Hepatocyte (in vitro differentiated cells): ENCODE measurements at regions not wholly inside any gene's neighbourhood (a gene's known extent, or its start where the extent isn't known, plus 50 kb on each side); places are given as distances from the start of the nearest gene placed in this dataset.
"Not testable (repeated sequence)": the region's sequence is repeated elsewhere in the genome, so short reads cannot be mapped to it uniquely, and the experiment has no call there.

Source experiments
- EZH2 ChIP-seq: fragments of 200-600 bp; sonication (generic); IDR thresholded peaks from 2 replicates; pipeline ENCODE4 v1.6.1; 2016; ENCODE audit warnings: antibody characterized with exemption, mild to moderate bottlenecking, borderline replicate concordance
- EZH2phosphoT487 ChIP-seq: fragments of 200-600 bp; sonication (generic); IDR thresholded peaks from one replicate; pipeline ENCODE4 v1.6.1; 2018; ENCODE audit warnings: antibody characterized with exemption, mild to moderate bottlenecking, low read depth, moderate library complexity; ENCODE audit not compliant: unreplicated experiment, severe bottlenecking
- TF ChIP-seq, protein P1 (sequence below): fragments of 200-600 bp; sonication (generic); IDR thresholded peaks from 2 replicates; pipeline ENCODE4 v1.5.1; 2016; ENCODE audit warnings: antibody characterized with exemption, mild to moderate bottlenecking; ENCODE audit not compliant: poor library complexity

DNA sequence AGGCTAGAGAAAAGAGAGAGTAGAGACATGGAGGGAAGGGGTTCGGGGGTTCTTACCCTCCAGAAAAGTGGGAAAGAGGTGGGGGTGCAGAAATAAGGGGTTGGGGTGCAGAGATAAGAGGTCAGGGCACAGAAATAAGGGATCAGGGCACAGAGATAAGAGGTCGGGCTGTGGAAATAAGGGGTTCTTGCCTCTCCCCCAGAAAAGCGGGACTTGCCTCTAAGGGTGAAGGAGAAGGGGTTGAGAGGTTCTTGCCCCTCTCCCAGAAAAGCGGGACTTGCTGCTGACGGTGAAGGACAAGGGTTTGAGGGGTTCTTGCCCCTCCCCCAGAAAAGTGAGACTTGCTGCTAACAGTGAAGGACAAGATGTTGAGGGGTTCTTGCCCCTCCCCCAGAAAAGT is 778.6 kb downstream of the UQCRFS1 start:
- not testable (repeated sequence) for TF ChIP-seq EZH2, EZH2phosphoT487
- TF ChIP-seq, protein P1, sequence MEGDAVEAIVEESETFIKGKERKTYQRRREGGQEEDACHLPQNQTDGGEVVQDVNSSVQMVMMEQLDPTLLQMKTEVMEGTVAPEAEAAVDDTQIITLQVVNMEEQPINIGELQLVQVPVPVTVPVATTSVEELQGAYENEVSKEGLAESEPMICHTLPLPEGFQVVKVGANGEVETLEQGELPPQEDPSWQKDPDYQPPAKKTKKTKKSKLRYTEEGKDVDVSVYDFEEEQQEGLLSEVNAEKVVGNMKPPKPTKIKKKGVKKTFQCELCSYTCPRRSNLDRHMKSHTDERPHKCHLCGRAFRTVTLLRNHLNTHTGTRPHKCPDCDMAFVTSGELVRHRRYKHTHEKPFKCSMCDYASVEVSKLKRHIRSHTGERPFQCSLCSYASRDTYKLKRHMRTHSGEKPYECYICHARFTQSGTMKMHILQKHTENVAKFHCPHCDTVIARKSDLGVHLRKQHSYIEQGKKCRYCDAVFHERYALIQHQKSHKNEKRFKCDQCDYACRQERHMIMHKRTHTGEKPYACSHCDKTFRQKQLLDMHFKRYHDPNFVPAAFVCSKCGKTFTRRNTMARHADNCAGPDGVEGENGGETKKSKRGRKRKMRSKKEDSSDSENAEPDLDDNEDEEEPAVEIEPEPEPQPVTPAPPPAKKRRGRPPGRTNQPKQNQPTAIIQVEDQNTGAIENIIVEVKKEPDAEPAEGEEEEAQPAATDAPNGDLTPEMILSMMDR = not testable (repeated sequence)
